ENCODE measurements at regions not wholly inside any gene's neighbourhood (a gene's known extent, or its start where the extent isn't known, plus 50 kb on each side); places are given as distances from the start of the nearest gene placed in this dataset.
"Not testable (repeated sequence)": the region's sequence is repeated elsewhere in the genome, so short reads cannot be mapped to it uniquely, and the experiment has no call there.

GRCh38 chr1:172941945-172942344 lies 108.8 kb downstream of the TNFSF18 start:
- no peak overlapping the region for H3K27ac ChIP-seq
- intact Hi-C loops (cut with DNase I; ENCODE audit: low total_unique reads), result no loop called here

GRCh38 chr1:172943138-172943537 lies 107.6 kb downstream of the TNFSF18 start:
- H3K9me3 ChIP-seq; intact Hi-C loops (cut with DNase I; ENCODE audit: low total_unique reads); H3K27ac ChIP-seq; H3K36me3 ChIP-seq; DNase-seq (ENCODE audit: low spot score in 2 of 2); H3K4me3 ChIP-seq; H3K27me3 ChIP-seq; H3K4me1 ChIP-seq: not testable (repeated sequence)

More at GRCh38 chr1:172941945-172942344, 108.8 kb downstream of the TNFSF18 start:
- Histone ChIP-seq H3K27me3 (no peaks in the 10 kb centered on the region), H3K36me3 (no peaks in the 10 kb centered on the region), H3K4me1 (no peaks in the 10 kb centered on the region), H3K9me3 (no peaks in the 10 kb centered on the region), H3K4me3 (no peak overlapping the region)
- TF ChIP-seq CTCF (IDR thresholded peaks at IDR 0.05) (no peak), POLR2AphosphoS5 (IDR thresholded peaks at IDR 0.05) (no peak), POLR2A (IDR thresholded peaks at IDR 0.05) (no peak)
- no peak for DNase-seq (ENCODE audit: low spot score in 2 of 2)

GRCh38 chr1:172944931-172945330 lies 105.8 kb downstream of the TNFSF18 start:
- DNase-seq (ENCODE audit: low spot score in 2 of 2), result no peak
- no peaks in the 10 kb centered on the region for H3K36me3 ChIP-seq
- H3K9me3 ChIP-seq, result no peaks in the 10 kb centered on the region
- TF ChIP-seq POLR2AphosphoS5 (IDR thresholded peaks at IDR 0.05), result no peak
- TF ChIP-seq CTCF (IDR thresholded peaks at IDR 0.05), result no peak
- no peak for TF ChIP-seq POLR2A (IDR thresholded peaks at IDR 0.05)
- H3K27me3 ChIP-seq, result no peaks in the 10 kb centered on the region
- H3K4me3 ChIP-seq, result no peak overlapping the region
- no peak overlapping the region for H3K27ac ChIP-seq
- intact Hi-C loops (cut with DNase I; ENCODE audit: low total_unique reads), result no loop called here
- peaks cover 0 to 5% of the 10 kb centered on the region in 2 donors for H3K4me1 ChIP-seq

- peaks cover 0 to 9% of the 10 kb centered on the region in 2 donors for H3K4me1 ChIP-seq
- intact Hi-C loops (cut with DNase I; ENCODE audit: low total_unique reads), result no loop called here
- H3K4me3 ChIP-seq, result no peak overlapping the region
- H3K36me3 ChIP-seq, result no peaks in the 10 kb centered on the region
- TF ChIP-seq POLR2A (IDR thresholded peaks at IDR 0.05) (no peak), CTCF (IDR thresholded peaks at IDR 0.05) (no peak), POLR2AphosphoS5 (IDR thresholded peaks at IDR 0.05) (no peak)
- DNase-seq (ENCODE audit: low spot score in 2 of 2), result no peak
- no peak overlapping the region for H3K27ac ChIP-seq
- H3K27me3 ChIP-seq, result no peaks in the 10 kb centered on the region
- no peaks in the 10 kb centered on the region for H3K9me3 ChIP-seq
These were observed 103.8 kb downstream of the TNFSF18 start for GRCh38 chr1:172946814-172947507.

GRCh38 chr1:172948457-172948856 lies 102.3 kb downstream of the TNFSF18 start:
- H3K4me3 ChIP-seq, result no peak overlapping the region
- TF ChIP-seq POLR2A (IDR thresholded peaks at IDR 0.05) (no peak), CTCF (IDR thresholded peaks at IDR 0.05) (no peak), POLR2AphosphoS5 (IDR thresholded peaks at IDR 0.05) (no peak)
- H3K36me3 ChIP-seq, result no peaks in the 10 kb centered on the region
- no peak overlapping the region for H3K27ac ChIP-seq
- no peaks in the 10 kb centered on the region for H3K9me3 ChIP-seq
- H3K4me1 ChIP-seq, result peaks cover 0 to 9% of the 10 kb centered on the region in 2 donors
- no peak for DNase-seq (ENCODE audit: low spot score in 2 of 2)
- no peaks in the 10 kb centered on the region for H3K27me3 ChIP-seq
- intact Hi-C loops (cut with DNase I; ENCODE audit: low total_unique reads), result no loop called here

Measured in breast epithelium (tissue), 4 donors.